Cardiac fibroblast (primary cell): ENCODE measurements at regions not wholly inside any gene's neighbourhood (a gene's known extent, or its start where the extent isn't known, plus 50 kb on each side); places are given as distances from the start of the nearest gene placed in this dataset.
A peak's percentile ranks its signal among the peaks of the same experiment; 100 is the strongest.

Experiments
- DNase-seq, 2 donors: peaks; one replicate each; pipeline versions ENCODE4 v3.0.0 to v3.0.0-alpha.2; 2010; ENCODE audit warnings: low read depth in 2 of 2
- H3K4me3 ChIP-seq, 2 donors: replicated peaks in 1 of 2; 1 replicate in 1 of 2; 2 replicates in 1 of 2; pipeline ENCODE4 v1.5.1; 2011; ENCODE audit warnings: low read depth in 2 of 2, low read length in 2 of 2, mild to moderate bottlenecking in 2 of 2, moderate library complexity in 1 of 2
- TF ChIP-seq, protein P1 (sequence below): IDR thresholded peaks from one replicate; pipeline ENCODE4 v1.5.1; 2011; ENCODE audit warnings: low read depth, mild to moderate bottlenecking, low read length, inconsistent platforms

- TF ChIP-seq, protein P1, sequence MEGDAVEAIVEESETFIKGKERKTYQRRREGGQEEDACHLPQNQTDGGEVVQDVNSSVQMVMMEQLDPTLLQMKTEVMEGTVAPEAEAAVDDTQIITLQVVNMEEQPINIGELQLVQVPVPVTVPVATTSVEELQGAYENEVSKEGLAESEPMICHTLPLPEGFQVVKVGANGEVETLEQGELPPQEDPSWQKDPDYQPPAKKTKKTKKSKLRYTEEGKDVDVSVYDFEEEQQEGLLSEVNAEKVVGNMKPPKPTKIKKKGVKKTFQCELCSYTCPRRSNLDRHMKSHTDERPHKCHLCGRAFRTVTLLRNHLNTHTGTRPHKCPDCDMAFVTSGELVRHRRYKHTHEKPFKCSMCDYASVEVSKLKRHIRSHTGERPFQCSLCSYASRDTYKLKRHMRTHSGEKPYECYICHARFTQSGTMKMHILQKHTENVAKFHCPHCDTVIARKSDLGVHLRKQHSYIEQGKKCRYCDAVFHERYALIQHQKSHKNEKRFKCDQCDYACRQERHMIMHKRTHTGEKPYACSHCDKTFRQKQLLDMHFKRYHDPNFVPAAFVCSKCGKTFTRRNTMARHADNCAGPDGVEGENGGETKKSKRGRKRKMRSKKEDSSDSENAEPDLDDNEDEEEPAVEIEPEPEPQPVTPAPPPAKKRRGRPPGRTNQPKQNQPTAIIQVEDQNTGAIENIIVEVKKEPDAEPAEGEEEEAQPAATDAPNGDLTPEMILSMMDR: no peak
- H3K4me3 ChIP-seq: no peak overlapping the region
- DNase-seq: no peak
Observed at GRCh38 chr1:115462566-115463076, 124.6 kb upstream of the NGF start.

GRCh38 chr1:115461526-115461925 lies 123.5 kb upstream of the NGF start:
- DNase-seq: no peak
- H3K4me3 ChIP-seq: no peak overlapping the region
- TF ChIP-seq, protein P1: no peak

GRCh38 chr1:115459161-115459560 lies 121.1 kb upstream of the NGF start:
- TF ChIP-seq, protein P1: no peak
- no peak overlapping the region for H3K4me3 ChIP-seq

GRCh38 chr1:115458426-115459114 lies 120.5 kb upstream of the NGF start:
- no peak overlapping the region for H3K4me3 ChIP-seq
- no peak for DNase-seq
- TF ChIP-seq, protein P1: no peak

More at GRCh38 chr1:115459161-115459560, 121.1 kb upstream of the NGF start:
- DNase-seq: no peak

DNA sequence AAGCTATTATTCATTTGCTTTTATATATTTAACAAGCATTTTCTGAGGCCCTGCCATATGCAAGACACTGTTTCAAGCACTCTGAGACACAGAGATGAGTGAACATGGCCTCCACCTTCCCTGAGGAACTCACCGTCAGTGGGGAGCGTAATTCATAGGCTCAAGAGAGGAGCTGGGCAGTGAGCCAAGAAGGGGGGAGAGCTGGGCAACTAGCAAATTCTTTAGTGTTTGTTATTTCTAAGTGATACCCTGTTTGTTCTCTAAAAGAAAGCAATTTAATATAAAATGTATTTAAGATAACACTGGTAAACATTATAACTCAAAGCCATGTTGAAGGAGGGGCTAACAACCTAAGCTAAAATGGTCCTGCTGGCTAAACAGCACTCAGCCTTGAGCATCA lies 119.2 kb upstream of the NGF start:
- DNase-seq: no peak
- no peak overlapping the region for H3K4me3 ChIP-seq
- TF ChIP-seq, protein P1: no peak

DNA sequence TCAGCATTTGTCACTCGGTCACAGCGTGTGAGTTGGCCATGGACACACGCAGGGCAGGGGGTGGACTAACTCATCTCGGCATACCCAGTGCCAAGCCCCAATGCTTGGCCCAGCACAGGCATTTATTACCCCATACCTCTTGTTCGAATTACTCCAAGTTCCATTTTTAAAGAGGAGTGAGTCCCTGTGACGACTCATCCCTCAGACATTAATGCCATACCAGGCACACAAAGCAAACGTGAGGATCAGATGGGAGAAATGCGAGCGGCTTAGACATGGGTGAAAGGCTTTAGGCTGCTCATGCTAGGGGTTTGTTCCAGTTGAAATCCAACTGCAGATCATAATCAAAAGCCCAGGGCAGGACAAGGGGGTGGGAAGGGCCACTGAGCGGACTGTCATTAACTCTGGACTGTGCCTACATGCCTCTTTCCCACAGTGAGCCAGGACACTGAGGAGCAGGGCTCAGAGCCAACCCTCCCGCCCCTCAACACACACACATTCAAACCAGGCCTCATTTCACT lies 118.5 kb upstream of the NGF start:
- TF ChIP-seq, protein P1: no peak
- DNase-seq: peak in 1 of 2 donors; percentile 27
- H3K4me3 ChIP-seq: no peak overlapping the region
